IPS-18c (cell line): ENCODE measurements at regions not wholly inside any gene's neighbourhood (a gene's known extent, or its start where the extent isn't known, plus 50 kb on each side); places are given as distances from the start of the nearest gene placed in this dataset.
A peak's percentile ranks its signal among the peaks of the same experiment; 100 is the strongest.
"Not testable (repeated sequence)": the region's sequence is repeated elsewhere in the genome, so short reads cannot be mapped to it uniquely, and the experiment has no call there.

Experiments
- H3K4me3 ChIP-seq: 2 replicates; pipeline ENCODE4 v1.7.0; 2013; ENCODE audit warnings: low read depth, mild to moderate bottlenecking, low read length, moderate library complexity; ENCODE audit not compliant: insufficient read depth
- H3K9me3 ChIP-seq: one replicate; pipeline ENCODE4 v1.6.1; 2013; ENCODE audit warnings: mild to moderate bottlenecking, low read length, moderate library complexity; ENCODE audit not compliant: control insufficient read depth, insufficient read depth

GRCh38 chr22:11048884-11049283 is 4479.1 kb upstream of the OR11H1 start:
- peaks cover 15% of the 10 kb centered on the region for H3K9me3 ChIP-seq

GRCh38 chr22:11050226-11050625 is 4477.8 kb upstream of the OR11H1 start:
- H3K9me3 ChIP-seq = peaks cover 19% of the 10 kb centered on the region
- H3K4me3 ChIP-seq = not testable (repeated sequence)

More at GRCh38 chr22:11048884-11049283, 4479.1 kb upstream of the OR11H1 start:
- H3K4me3 ChIP-seq = not testable (repeated sequence)

- peaks cover 29% of the 10 kb centered on the region for H3K9me3 ChIP-seq
- not testable (repeated sequence) for H3K4me3 ChIP-seq
Measured at GRCh38 chr22:11051401-11052112, 4476.4 kb upstream of the OR11H1 start.

- H3K9me3 ChIP-seq = peaks cover 34% of the 10 kb centered on the region
Measured at GRCh38 chr22:11053403-11054344, 4474.3 kb upstream of the OR11H1 start.

GRCh38 chr22:11054681-11055080 is 4473.3 kb upstream of the OR11H1 start:
- peaks cover 35% of the 10 kb centered on the region for H3K9me3 ChIP-seq
- peak overlapping the region; percentile 15; the same call in 1 of the 2 replicates for H3K4me3 ChIP-seq

More at GRCh38 chr22:11053403-11054344, 4474.3 kb upstream of the OR11H1 start:
- H3K4me3 ChIP-seq = not testable (repeated sequence)

- H3K4me3 ChIP-seq = not testable (repeated sequence)
- H3K9me3 ChIP-seq = peaks cover 34% of the 10 kb centered on the region
Measured at GRCh38 chr22:11055176-11055575, 4472.8 kb upstream of the OR11H1 start.

- H3K9me3 ChIP-seq = peaks cover 36% of the 10 kb centered on the region
- not testable (repeated sequence) for H3K4me3 ChIP-seq
Measured at GRCh38 chr22:11057955-11058547, 4469.9 kb upstream of the OR11H1 start.

- H3K4me3 ChIP-seq = not testable (repeated sequence)
- peaks cover 38% of the 10 kb centered on the region for H3K9me3 ChIP-seq
Measured at GRCh38 chr22:11059129-11059528, 4468.9 kb upstream of the OR11H1 start.

GRCh38 chr22:11060797-11061196 is 4467.2 kb upstream of the OR11H1 start:
- peaks cover 39% of the 10 kb centered on the region for H3K9me3 ChIP-seq
- not testable (repeated sequence) for H3K4me3 ChIP-seq

- H3K4me3 ChIP-seq = not testable (repeated sequence)
- H3K9me3 ChIP-seq = peaks cover 41% of the 10 kb centered on the region
Measured at GRCh38 chr22:11062534-11062933, 4465.5 kb upstream of the OR11H1 start.

- peaks cover 47% of the 10 kb centered on the region for H3K9me3 ChIP-seq
- H3K4me3 ChIP-seq = not testable (repeated sequence)
Measured at GRCh38 chr22:11063022-11063685, 4464.8 kb upstream of the OR11H1 start.

- H3K9me3 ChIP-seq = peaks cover 44% of the 10 kb centered on the region
- not testable (repeated sequence) for H3K4me3 ChIP-seq
Measured at GRCh38 chr22:11065210-11065609, 4462.8 kb upstream of the OR11H1 start.

GRCh38 chr22:11065876-11066457 is 4462.0 kb upstream of the OR11H1 start:
- Histone ChIP-seq H3K9me3 (peaks cover 44% of the 10 kb centered on the region), H3K4me3 (peak overlapping the region; percentile 0; the same call in 1 of the 2 replicates)

GRCh38 chr22:11066458-11067285 is 4461.3 kb upstream of the OR11H1 start:
- peaks cover 44% of the 10 kb centered on the region for H3K9me3 ChIP-seq

GRCh38 chr22:11067286-11067871 is 4460.6 kb upstream of the OR11H1 start:
- Histone ChIP-seq H3K9me3 (peaks cover 44% of the 10 kb centered on the region), H3K4me3 (0 out of 2 replicates have a peak overlapping the region, but pooled peaks have one; percentile 11)

More at GRCh38 chr22:11066458-11067285, 4461.3 kb upstream of the OR11H1 start:
- H3K4me3 ChIP-seq = peak overlapping the region; percentile 20; the same call in 1 of the 2 replicates
